ENCODE measurements at regions not wholly inside any gene's neighbourhood (a gene's known extent, or its start where the extent isn't known, plus 50 kb on each side); places are given as distances from the start of the nearest gene placed in this dataset.
"Not testable (repeated sequence)": the region's sequence is repeated elsewhere in the genome, so short reads cannot be mapped to it uniquely, and the experiment has no call there.

GRCh38 chr5:3103262-3103811 is 351.9 kb upstream of the IRX2 start:
- DNase-seq (ENCODE audit: low spot score): no peak

DNA sequence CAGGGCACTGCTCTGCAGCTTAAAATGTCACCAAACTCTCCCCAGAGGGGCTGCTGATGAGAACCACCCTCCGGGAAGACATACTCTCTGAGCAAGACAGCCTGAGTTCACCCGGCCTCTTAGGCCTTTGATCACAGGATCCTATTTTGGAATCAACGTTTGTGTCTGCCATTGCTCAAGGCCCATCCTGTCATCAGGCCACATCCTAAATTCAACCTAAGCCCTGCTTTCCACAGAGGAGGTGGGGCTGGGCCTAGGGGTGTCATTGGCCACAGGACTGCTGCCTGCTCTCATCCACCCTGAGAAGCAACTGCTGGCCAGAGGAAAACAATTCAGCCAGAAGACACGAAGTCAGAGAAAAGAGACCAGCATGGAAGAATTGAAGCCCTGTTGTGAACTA is 351.1 kb upstream of the IRX2 start:
- DNase-seq (ENCODE audit: low spot score): no peak

GRCh38 chr5:3101561-3101960 is 350.1 kb upstream of the IRX2 start:
- DNase-seq (ENCODE audit: low spot score): no peak

GRCh38 chr5:3100921-3101551 is 349.6 kb upstream of the IRX2 start:
- no peak for DNase-seq (ENCODE audit: low spot score)

- no peak for DNase-seq (ENCODE audit: low spot score)
Measured at GRCh38 chr5:3099954-3100353, 348.5 kb upstream of the IRX2 start.

- no peak for DNase-seq (ENCODE audit: low spot score)
Measured at GRCh38 chr5:3099526-3099925, 348.0 kb upstream of the IRX2 start.

DNA sequence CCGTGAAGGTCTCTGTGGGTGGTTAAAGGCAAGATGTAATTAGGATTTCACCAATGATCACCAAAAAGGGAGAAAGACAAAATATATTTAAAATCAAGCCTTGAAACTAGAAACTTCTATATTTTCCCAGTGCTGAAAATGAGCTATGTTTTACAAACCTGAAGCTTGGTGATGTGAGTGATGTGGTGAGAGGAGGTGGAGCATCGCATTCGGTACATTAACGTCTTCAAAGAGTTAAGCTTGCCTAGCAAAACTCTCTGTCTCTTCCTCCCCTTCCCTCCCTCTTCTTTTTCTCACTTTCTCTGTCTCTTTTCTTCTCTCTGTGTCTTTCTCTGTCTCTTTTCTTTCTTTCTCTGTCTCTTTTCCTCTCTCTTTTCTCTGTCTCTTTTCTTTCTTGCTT is 347.3 kb upstream of the IRX2 start:
- DNase-seq (ENCODE audit: low spot score): no peak

- no peak for DNase-seq (ENCODE audit: low spot score)
Measured at GRCh38 chr5:3092664-3093063, 341.2 kb upstream of the IRX2 start.

GRCh38 chr5:3092211-3092610 is 340.7 kb upstream of the IRX2 start:
- DNase-seq (ENCODE audit: low spot score): no peak

GRCh38 chr5:3091040-3091774 is 339.7 kb upstream of the IRX2 start:
- no peak for DNase-seq (ENCODE audit: low spot score)

GRCh38 chr5:3090305-3090704 is 338.8 kb upstream of the IRX2 start:
- not testable (repeated sequence) for DNase-seq (ENCODE audit: low spot score)

DNA sequence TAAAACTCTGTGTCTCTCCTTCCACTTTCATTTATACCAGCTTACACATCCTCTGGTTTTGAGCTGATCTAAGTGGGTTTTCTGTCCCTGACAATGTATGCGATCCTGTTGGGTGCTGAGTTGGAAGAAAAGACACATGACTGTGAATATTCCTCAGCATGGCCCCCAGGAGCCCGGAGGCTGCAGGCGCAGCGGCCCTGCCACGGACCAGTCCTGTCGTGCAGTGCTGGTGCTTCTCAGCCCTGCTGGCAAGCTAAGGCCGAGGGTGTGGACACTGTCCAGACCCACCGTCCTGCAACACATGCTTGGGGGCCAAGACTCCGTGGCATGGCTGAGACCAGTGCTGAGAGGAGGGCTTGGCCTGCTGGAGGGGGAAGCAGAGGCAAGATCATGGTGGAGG is 328.9 kb upstream of the IRX2 start:
- DNase-seq (ENCODE audit: low spot score): no peak

GRCh38 chr5:3077684-3078083 is 326.2 kb upstream of the IRX2 start:
- DNase-seq (ENCODE audit: low spot score): no peak

DNA sequence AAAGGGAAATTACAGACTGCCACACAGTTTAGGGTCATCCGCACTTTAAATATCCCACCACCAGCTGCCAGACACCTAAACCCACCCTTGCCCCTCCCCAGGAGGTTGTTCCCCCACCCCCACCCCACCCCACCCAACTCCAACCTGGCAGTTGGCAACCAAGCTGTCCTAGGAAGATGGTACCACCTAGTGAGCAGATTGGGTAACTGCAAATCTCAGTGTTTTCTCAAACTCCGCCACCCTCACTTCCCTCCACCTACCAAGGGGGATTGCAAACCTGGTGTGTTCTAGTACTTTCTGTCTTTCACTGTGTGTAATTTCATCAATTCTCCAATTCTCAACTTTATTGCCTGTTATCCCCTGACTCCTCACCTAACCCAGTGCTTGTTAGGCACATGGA is 323.8 kb upstream of the IRX2 start:
- DNase-seq (ENCODE audit: low spot score): no peak

DNA sequence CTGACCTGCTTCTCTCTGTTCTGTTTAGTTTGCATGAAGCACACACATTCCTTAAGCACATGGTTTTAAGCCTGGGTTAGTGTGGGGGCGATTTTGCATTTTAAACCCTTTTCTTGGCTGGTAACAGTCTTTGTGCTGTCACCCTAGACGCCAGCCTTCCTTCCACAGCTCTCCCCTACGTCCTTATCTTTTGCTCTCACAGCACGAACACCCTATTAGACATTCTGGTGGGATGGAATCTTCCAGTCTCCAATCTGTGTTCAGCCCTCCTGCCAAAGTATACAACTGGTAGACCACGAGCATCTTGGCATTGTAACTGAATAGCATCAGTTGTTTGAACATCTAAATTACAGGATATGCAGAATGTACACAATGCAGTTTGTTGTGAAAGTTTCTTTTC is 316.9 kb upstream of the IRX2 start:
- no peak for DNase-seq (ENCODE audit: low spot score)

DNA sequence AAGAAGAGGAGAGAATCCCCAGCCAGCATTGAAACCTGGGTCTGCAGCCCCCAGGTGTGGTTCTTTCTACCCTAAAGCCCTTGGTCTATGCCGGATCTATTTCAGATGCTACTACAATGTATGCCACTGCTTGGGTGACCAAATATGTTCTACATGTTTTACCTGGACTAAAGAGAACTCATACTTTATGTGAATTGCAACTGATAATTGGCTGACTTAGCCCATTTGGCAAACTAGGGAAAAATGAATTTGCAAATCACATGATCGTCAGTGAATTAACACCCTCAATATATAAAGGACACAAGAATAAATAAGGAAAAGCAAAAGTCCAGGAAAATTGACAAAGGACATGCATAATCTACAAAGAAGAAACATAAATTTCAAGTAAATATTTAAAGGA is 308.8 kb upstream of the IRX2 start:
- no peak for DNase-seq (ENCODE audit: low spot score)

DNA sequence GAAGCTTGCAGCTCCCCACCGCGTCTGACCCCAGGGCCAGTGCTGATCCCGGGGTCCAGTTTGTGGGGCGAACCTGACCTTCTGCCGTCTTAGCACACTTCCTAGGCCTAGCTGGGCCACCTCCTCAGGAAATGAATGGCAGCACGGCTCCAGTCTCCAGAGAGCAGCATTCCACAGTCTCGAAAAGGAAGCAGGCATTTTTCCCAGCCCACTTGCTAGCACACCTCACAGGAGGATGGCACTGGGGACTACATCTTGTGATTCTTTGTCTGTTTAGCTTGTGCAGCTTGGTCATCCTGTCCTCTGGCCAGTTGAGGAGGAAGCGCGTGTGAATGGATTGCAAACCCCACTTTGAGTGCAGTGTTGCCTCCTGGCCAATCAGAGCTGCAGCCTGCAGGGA is 308.0 kb upstream of the IRX2 start:
- DNase-seq (ENCODE audit: low spot score): no peak

- DNase-seq (ENCODE audit: low spot score): no peak
Measured at GRCh38 chr5:3058942-3059341, 307.5 kb upstream of the IRX2 start.

GRCh38 chr5:3056866-3057265 is 305.4 kb upstream of the IRX2 start:
- DNase-seq (ENCODE audit: low spot score): no peak

DNA sequence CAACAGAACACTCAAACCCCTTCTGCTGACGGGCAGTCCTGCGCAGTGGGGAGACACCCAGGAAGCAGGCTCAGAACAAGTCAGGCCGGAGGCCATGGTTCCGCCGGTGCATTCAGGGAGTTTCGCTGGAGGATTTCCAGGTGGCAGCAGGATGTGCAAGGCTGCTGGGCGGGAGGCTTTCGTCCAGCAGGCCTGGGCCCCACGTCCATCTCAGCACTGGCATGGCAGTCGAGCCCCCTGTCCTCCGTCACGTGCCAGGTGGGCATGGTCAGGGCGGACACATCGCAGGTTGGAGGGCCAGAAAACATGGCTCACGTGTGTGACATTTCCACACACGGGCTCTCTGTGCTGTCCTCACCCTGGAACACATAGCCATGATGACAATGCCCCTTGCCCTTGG is 299.9 kb upstream of the IRX2 start:
- no peak for DNase-seq (ENCODE audit: low spot score)

DNA sequence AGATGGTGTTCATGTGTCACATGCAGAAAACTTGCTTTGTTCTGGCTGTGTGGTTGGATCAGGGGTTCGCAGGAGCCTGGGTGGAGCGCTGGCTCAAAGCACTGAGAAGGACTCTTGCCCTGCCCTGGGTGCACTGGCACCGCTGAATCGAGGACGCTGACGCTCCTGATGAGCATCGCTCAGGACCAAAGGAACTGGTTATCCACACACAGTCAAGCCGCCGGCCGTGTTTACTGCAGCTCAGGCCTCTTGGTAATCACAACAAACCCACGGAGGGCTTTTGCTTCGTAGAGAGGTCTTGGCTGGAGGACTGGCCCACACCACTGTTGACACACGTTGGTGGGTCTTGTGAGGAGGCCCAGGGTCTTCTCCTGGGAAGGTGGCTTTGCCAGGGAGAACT is 299.4 kb upstream of the IRX2 start:
- no peak for DNase-seq (ENCODE audit: low spot score)

DNA sequence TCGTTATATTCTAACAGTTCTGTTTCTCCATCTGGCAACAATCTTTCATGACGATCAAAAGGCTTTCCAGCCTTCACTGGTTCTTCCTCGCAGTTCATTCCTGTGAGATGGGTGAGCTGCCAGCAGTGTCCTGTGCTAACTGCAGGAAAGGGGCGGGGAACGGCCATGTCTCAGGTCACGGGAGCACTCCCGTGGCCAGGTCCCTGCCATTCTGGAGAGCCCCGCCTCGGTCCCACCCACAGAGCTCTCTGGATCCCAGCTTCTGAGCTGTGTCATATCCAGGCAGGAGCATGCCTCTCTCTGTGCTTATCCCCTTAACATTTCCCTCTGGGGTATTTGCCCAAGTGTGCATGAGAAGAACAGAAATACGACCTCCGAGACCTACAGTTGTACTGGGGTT is 297.8 kb upstream of the IRX2 start:
- no peak for DNase-seq (ENCODE audit: low spot score)

DNA sequence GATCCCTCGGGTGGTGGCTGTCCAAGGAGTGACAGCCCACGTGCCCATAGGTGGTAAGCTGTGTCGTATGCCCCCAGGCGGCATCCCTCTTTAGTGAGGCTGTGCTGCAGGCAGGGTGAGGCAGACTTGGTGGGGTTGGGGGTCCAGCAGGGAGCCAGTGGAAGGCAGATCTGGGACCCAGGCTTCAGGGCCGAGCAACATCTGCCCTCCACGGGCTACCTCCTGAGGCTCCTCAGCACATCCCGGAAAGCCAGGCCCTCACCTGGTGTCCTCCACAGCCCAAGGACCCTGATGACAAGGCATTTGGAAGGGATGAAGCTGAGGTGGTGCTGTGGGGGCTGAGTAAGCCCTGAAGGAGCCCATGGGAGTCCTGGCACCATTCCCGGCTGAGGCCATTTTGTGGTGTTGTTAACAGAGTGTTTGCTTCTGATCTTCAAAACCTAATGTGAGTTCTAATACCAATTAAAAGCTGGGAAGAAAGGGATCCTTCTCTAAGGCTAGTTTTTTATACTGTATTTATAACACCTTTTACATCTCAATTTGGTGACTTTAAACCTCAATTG is 295.8 kb upstream of the IRX2 start:
- no peak for DNase-seq (ENCODE audit: low spot score)

DNA sequence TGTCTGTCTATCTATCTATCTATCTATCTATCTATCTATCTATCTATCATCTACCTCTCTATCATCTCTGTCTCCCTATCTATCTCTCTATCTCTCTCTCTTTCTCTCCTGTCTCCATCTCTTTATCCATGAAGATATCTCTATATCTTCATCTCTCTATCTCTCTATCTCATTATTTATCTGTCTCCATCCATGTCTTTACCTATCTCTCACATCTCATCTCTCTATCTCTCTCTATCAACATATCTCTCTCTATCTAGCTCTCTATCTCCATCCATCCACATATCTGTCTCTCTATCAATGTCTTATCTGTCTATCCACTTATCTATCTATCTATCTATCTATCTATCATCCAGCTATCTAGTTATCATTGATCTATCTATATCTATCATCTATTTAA is 292.1 kb upstream of the IRX2 start:
- no peak for DNase-seq (ENCODE audit: low spot score)
